ENCODE measurements at regions not wholly inside any gene's neighbourhood (a gene's known extent, or its start where the extent isn't known, plus 50 kb on each side); places are given as distances from the start of the nearest gene placed in this dataset.
"Not testable (repeated sequence)": the region's sequence is repeated elsewhere in the genome, so short reads cannot be mapped to it uniquely, and the experiment has no call there.

DNA sequence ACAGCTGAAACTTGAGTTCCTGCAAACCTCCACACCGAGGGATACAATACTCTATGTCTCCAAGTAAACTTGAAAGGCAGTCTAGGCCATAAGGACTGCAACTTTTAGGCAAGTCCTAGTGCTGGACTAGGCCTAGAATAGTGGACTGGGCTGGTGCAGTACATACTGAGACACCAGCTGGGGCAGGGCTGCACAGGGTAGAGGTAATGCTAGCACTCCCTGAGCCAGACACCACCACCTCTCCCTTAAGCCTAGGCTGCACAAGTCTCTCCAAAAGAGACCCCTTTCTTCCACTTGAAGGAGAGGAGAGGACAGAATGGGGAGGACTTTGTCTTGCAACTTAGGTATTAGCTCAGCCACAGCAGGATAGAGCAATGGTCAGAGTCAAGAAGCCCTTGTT lies 65.7 kb upstream of the PTPRK start:
- no peak for DNase-seq

DNA sequence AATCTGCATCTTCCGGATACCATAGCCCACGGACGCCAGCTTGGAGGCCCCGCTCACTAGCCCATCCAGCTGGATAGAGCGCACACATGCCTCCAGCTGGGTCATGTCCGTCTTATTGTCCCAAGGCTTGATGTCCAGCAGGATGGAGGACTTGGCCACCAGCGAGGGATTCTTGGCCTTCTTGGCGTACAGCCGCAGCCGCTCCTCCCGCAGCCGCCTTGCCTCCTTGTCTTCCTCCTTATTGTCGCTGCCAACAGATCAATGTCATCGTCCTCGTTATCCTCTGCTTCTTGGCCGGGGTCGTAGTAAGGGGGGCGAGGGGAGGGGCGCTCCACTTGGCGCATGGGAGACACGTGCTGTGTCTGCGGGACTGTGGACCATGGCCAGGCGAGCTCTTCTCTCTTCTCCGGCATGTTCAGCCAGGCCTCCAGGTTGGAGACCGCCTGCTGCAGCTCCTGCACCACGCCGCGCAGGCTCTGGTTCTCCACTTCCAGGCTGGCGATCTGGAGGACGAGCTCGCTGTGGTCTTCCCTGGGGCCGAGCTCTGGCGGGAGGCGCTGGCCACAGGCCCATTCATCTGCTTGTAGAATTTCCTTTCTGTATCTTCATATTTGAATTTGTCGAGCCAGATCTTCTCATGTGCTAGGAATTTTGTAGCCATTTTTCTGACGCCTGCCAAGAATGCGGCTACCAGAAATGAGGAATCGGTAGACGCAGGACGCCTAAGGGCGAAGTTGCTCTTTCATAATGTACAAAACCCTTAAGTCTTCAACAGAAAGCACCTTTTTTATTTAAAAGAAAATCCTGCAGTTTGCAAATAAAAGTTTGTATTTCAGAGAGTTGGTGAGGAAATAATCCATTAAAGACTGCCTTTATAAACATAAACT lies 60.1 kb upstream of the PTPRK start:
- no peak for DNase-seq

DNA sequence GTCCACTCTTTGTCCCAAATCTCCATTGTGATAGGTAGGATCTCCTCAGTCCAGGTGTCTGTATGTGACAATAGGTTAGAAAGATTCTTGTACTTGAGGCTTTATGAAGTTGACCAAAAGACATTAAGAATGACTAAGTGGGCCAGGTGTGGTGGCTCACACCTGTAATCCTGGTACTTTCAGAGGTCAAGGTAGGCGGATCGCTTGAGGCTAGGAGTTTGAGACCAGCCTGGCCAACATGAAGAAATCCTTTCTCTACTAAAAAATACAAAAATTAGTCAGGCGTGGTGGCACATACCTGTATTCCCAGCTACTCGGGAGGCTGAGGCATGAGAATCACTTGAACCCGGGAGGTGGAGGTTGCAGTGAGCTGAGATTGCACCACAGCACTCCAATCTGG lies 54.9 kb upstream of the PTPRK start:
- not testable (repeated sequence) for DNase-seq

DNA sequence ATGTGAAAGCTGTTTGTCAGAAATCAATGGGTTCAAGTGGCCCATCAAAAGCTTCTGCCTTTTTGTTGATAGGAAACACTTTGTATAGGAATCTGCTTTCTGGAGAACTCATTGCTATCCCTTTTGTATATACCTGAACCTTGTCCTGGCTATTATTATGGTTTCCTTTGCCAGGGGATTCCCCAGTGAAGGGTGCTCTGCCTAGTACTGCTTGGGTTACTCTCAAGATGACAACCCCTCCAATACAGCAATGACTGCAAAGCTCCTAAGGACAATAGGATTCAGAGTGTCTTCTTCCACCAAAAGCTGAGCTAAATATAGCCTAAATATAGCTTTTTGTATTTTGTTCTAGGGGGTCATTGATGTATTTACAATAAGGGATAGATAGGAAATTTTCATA lies 54.0 kb upstream of the PTPRK start:
- no peak for DNase-seq

- no peak for DNase-seq
Measured at GRCh38 chr6:128573036-128573435, 52.6 kb upstream of the PTPRK start.

DNA sequence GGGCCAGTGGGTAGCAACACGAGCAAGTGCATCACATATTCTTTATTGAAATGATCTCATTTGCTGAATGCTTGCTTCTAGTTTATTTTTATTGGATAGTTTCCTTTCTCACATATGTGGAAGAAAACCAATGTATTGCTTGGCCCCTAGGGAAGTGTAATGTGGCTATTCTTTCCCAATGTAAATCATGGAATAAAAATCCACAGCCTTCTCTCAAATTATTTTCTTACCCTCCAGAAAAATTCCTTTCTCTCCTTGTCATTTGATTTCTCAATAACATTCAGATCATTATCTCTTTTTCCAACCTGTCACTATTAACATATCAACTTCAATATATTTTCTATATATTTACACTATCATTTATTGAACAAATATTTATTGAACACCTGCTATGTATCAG lies 51.9 kb upstream of the PTPRK start:
- no peak for DNase-seq

DNA sequence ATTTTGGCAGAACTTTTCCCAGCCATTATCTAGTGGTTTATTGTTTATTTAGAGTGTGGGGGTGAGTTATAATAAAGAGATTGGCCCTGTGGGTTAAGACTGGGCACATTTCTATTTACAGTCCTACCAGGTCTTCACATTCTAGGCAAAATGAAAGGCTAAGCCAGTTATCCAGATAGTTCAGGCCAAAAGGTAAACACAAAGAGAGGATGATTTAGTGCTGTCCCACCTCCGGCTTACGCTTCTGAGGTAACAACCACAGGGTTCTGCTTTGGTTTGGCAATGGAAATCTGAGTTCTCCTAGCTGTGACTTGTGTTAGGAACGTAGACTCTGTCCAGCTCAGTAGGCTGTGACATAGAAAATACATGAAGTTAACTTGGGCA lies 50.3 kb upstream of the PTPRK start:
- DNase-seq = peak; percentile 77

DNA sequence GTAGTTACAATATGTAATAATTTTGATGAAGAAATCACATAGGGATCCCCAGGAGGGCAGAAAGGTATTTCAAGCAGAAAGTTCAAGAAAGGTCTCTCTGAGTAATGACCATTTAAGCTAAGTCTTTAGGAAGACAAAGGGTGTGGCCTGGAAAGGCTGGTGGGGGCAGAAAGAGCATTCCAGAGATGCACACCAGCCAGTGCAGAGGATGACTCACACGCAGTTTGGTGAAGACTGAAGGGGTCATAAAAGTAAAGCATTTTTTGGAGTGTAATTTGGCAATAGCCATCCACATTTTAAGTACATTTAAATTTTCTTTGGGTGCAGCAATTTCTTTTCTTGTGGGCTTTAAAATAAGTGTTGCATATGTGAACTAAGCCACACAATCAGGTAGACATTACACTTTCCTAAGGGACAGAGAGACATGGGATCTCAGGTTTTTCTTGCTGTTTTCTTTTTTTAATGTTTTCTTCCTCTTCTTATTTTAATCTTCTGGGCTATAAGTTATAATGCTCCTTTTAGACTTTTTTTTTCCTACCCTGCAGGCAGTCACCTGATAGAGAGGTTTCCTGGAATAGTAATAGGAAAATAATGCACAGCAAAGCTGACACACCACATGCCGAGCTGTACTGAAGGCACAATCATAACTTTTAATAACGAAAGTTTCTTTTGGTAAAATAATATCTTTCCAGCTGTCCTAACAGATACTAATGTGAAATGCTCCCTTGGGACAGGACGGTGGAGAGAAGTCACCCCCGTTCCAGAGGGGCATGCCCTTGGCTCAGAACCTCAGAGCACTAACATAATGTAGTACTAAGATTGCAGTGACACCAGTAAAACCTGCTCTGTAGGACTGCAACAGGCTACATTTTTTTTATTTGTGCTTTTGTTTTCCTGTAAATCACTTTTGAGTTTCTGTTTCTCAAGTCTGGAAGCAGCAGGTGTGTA lies 49.6 kb upstream of the PTPRK start:
- DNase-seq = no peak
